HCT116 (cell line): ENCODE measurements at regions not wholly inside any gene's neighbourhood (a gene's known extent, or its start where the extent isn't known, plus 50 kb on each side); places are given as distances from the start of the nearest gene placed in this dataset.

ENCODE experiments used
- ATF3 ChIP-seq: IDR thresholded peaks from 2 replicates; pipeline ENCODE4 v1.6.1; 2012
- EZH2 ChIP-seq: fragments of 200-600 bp; sonication (generic); IDR thresholded peaks from 2 replicates; pipeline ENCODE4 v1.6.1; 2017; ENCODE audit warnings: antibody characterized with exemption, mixed run types
- SP1 ChIP-seq: IDR thresholded peaks from 2 replicates; pipeline ENCODE4 v1.6.1; 2012; ENCODE audit warnings: low read depth
- TF ChIP-seq, protein P1 (sequence below), 3 experiments: fragments of 200-600 bp in 1 of 3; sonication (generic) in 1 of 3; IDR thresholded peaks in 2 of 3; conservative IDR thresholded peaks in 1 of 3; 2 replicates each; pipeline ENCODE4 v1.5.1; 2012 to 2017; ENCODE audit warnings: low read depth in 2 of 3, low read length in 2 of 3, antibody characterized with exemption in 1 of 3, borderline replicate concordance in 1 of 3, control low read depth in 1 of 3, mild to moderate bottlenecking in 1 of 3, mixed read lengths in 1 of 3, mixed run types in 1 of 3, moderate library complexity in 1 of 3; ENCODE audit not compliant: insufficient read depth in 1 of 3
- TF ChIP-seq, protein P2 (sequence below): IDR thresholded peaks from 2 replicates; pipeline ENCODE4 v1.6.1; 2012

GRCh38 chr2:34387536-34387935 is 788.4 kb upstream of the FAM98A start:
- no peak for TF ChIP-seq EZH2
- no peak for TF ChIP-seq SP1
- no peak for TF ChIP-seq ATF3
- TF ChIP-seq, protein P1, sequence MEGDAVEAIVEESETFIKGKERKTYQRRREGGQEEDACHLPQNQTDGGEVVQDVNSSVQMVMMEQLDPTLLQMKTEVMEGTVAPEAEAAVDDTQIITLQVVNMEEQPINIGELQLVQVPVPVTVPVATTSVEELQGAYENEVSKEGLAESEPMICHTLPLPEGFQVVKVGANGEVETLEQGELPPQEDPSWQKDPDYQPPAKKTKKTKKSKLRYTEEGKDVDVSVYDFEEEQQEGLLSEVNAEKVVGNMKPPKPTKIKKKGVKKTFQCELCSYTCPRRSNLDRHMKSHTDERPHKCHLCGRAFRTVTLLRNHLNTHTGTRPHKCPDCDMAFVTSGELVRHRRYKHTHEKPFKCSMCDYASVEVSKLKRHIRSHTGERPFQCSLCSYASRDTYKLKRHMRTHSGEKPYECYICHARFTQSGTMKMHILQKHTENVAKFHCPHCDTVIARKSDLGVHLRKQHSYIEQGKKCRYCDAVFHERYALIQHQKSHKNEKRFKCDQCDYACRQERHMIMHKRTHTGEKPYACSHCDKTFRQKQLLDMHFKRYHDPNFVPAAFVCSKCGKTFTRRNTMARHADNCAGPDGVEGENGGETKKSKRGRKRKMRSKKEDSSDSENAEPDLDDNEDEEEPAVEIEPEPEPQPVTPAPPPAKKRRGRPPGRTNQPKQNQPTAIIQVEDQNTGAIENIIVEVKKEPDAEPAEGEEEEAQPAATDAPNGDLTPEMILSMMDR (IDR thresholded peaks at IDR 0.05 in 2 of 3, conservative IDR thresholded peaks at IDR 0.05 in 1 of 3; ENCODE audit: borderline replicate concordance in 1 of 3, insufficient read depth in 1 of 3, low read depth in 2 of 3, low read length in 2 of 3), result no peak
- TF ChIP-seq, protein P2, sequence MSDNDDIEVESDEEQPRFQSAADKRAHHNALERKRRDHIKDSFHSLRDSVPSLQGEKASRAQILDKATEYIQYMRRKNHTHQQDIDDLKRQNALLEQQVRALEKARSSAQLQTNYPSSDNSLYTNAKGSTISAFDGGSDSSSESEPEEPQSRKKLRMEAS, result no peak
